Fibroblast of lung (primary cell): ENCODE measurements at regions not wholly inside any gene's neighbourhood (a gene's known extent, or its start where the extent isn't known, plus 50 kb on each side); places are given as distances from the start of the nearest gene placed in this dataset.

ENCODE experiments used
- CTCF ChIP-seq, 2 donors: IDR thresholded peaks in 1 of 2; conservative IDR thresholded peaks in 1 of 2; 1 replicate in 1 of 2; 2 replicates in 1 of 2; pipeline ENCODE4 v1.5.1; 2011 to 2012; ENCODE audit warnings: low read length in 2 of 2, control low read depth in 1 of 2, inconsistent platforms in 1 of 2, low read depth in 1 of 2, mild to moderate bottlenecking in 1 of 2
- EZH2 ChIP-seq: IDR thresholded peaks from 2 replicates; pipeline ENCODE4 v1.5.1; 2012; ENCODE audit warnings: low read length, control low read depth, mild to moderate bottlenecking; ENCODE audit errors: missing control alignments

- no peak for TF ChIP-seq CTCF (conservative IDR thresholded peaks at IDR 0.05 in 1 of 2, IDR thresholded peaks at IDR 0.05 in 1 of 2; ENCODE audit: low read depth in 1 of 2, low read length in 2 of 2)
- TF ChIP-seq EZH2 = no peak
Observed at GRCh38 chr12:5099591-5099990, 55.9 kb downstream of the KCNA5 start.
